ENCODE measurements at regions not wholly inside any gene's neighbourhood (a gene's known extent, or its start where the extent isn't known, plus 50 kb on each side); places are given as distances from the start of the nearest gene placed in this dataset.
"Not testable (repeated sequence)": the region's sequence is repeated elsewhere in the genome, so short reads cannot be mapped to it uniquely, and the experiment has no call there.

GRCh38 chr20:48223715-48224114 is 438.4 kb upstream of the SULF2 start:
- peaks cover 9% of the 10 kb centered on the region for H3K27me3 Mint-ChIP-seq
- no peaks in the 10 kb centered on the region for H3K4me1 Mint-ChIP-seq (ENCODE audit: low read depth)
- intact Hi-C loops (cut with micrococcal nuclease) = no loop called here

GRCh38 chr20:48222595-48223180 is 437.4 kb upstream of the SULF2 start:
- H3K4me1 Mint-ChIP-seq (ENCODE audit: low read depth) = no peaks in the 10 kb centered on the region
- ChIA-PET CTCF (interaction anchor here (0.8 kb wide), 1 partner anchor 398 kb away, joined by 3 read pairs; no protein-coding TSS in a partner anchor), POLR2A (no interaction called here)
- H3K4me3 Mint-ChIP-seq = no peak overlapping the region
- peaks cover 8% of the 10 kb centered on the region for H3K27me3 Mint-ChIP-seq
- H3K27ac Mint-ChIP-seq = no peak overlapping the region
- H3K9me3 Mint-ChIP-seq = no peaks in the 10 kb centered on the region
- intact Hi-C loops (cut with micrococcal nuclease) = no loop called here
- no peak for DNase-seq
- no peaks in the 10 kb centered on the region for H3K36me3 Mint-ChIP-seq

More at GRCh38 chr20:48223715-48224114, 438.4 kb upstream of the SULF2 start:
- Mint-ChIP-seq H3K9me3 (no peaks in the 10 kb centered on the region), H3K36me3 (no peaks in the 10 kb centered on the region), H3K27ac (no peak overlapping the region), H3K4me3 (no peak overlapping the region)
- CTCF ChIA-PET = interaction anchor here (0.8 kb wide), 1 partner anchor 396 kb away, joined by 3 read pairs; no protein-coding TSS in a partner anchor
- POLR2A ChIA-PET = no interaction called here
- no peak for DNase-seq

- intact Hi-C loops (cut with micrococcal nuclease) = no loop called here
- no peaks in the 10 kb centered on the region for H3K36me3 Mint-ChIP-seq
- H3K4me3 Mint-ChIP-seq = no peak overlapping the region
- ChIA-PET POLR2A (no interaction called here), CTCF (no interaction called here)
- H3K27me3 Mint-ChIP-seq = peaks cover 10% of the 10 kb centered on the region
- H3K4me1 Mint-ChIP-seq (ENCODE audit: low read depth) = no peaks in the 10 kb centered on the region
- no peaks in the 10 kb centered on the region for H3K9me3 Mint-ChIP-seq
- no peak for DNase-seq
- no peak overlapping the region for H3K27ac Mint-ChIP-seq
Observed at GRCh38 chr20:48220033-48220633, 434.9 kb upstream of the SULF2 start.

GRCh38 chr20:48219306-48219705 is 434.0 kb upstream of the SULF2 start:
- CTCF ChIA-PET = no interaction called here
- Mint-ChIP-seq H3K9me3 (no peaks in the 10 kb centered on the region), H3K4me1 (ENCODE audit: low read depth) (no peaks in the 10 kb centered on the region), H3K4me3 (no peak overlapping the region), H3K27me3 (peaks cover 12% of the 10 kb centered on the region), H3K36me3 (no peaks in the 10 kb centered on the region), H3K27ac (no peak overlapping the region)
- intact Hi-C loops (cut with micrococcal nuclease) = no loop called here
- POLR2A ChIA-PET = no interaction called here
- no peak for DNase-seq

GRCh38 chr20:48217190-48217589 is 431.9 kb upstream of the SULF2 start:
- H3K4me1 Mint-ChIP-seq (ENCODE audit: low read depth) = no peaks in the 10 kb centered on the region
- ChIA-PET CTCF (no interaction called here), POLR2A (no interaction called here)
- intact Hi-C loops (cut with micrococcal nuclease) = no loop called here
- H3K36me3 Mint-ChIP-seq = no peaks in the 10 kb centered on the region
- no peak overlapping the region for H3K4me3 Mint-ChIP-seq
- peaks cover 10% of the 10 kb centered on the region for H3K27me3 Mint-ChIP-seq
- DNase-seq = no peak
- no peaks in the 10 kb centered on the region for H3K9me3 Mint-ChIP-seq
- no peak overlapping the region for H3K27ac Mint-ChIP-seq

- no peak overlapping the region for H3K4me3 Mint-ChIP-seq
- no peak overlapping the region for H3K27ac Mint-ChIP-seq
- H3K9me3 Mint-ChIP-seq = no peaks in the 10 kb centered on the region
- no peaks in the 10 kb centered on the region for H3K36me3 Mint-ChIP-seq
- intact Hi-C loops (cut with micrococcal nuclease) = no loop called here
- DNase-seq = no peak
- no peaks in the 10 kb centered on the region for H3K4me1 Mint-ChIP-seq (ENCODE audit: low read depth)
- ChIA-PET CTCF (interaction anchor here (1.6 kb wide), 1 partner anchor 405 kb away, joined by 5 read pairs; no protein-coding TSS in a partner anchor), POLR2A (no interaction called here)
- peaks cover 10% of the 10 kb centered on the region for H3K27me3 Mint-ChIP-seq
Observed at GRCh38 chr20:48215536-48215935, 430.3 kb upstream of the SULF2 start.

- Mint-ChIP-seq H3K27ac (no peak overlapping the region), H3K4me3 (no peak overlapping the region), H3K36me3 (no peaks in the 10 kb centered on the region), H3K9me3 (no peaks in the 10 kb centered on the region), H3K27me3 (peaks cover 10% of the 10 kb centered on the region), H3K4me1 (ENCODE audit: low read depth) (no peaks in the 10 kb centered on the region)
- CTCF ChIA-PET = interaction anchor here (1.6 kb wide), 1 partner anchor 406 kb away, joined by 5 read pairs; no protein-coding TSS in a partner anchor
- intact Hi-C loops (cut with micrococcal nuclease) = no loop called here
- DNase-seq = no peak
- POLR2A ChIA-PET = no interaction called here
Observed at GRCh38 chr20:48214601-48215000, 429.3 kb upstream of the SULF2 start.

GRCh38 chr20:48213635-48214034 is 428.4 kb upstream of the SULF2 start:
- H3K36me3 Mint-ChIP-seq; H3K4me3 Mint-ChIP-seq; POLR2A ChIA-PET; H3K27me3 Mint-ChIP-seq; H3K4me1 Mint-ChIP-seq (ENCODE audit: low read depth); CTCF ChIA-PET; H3K9me3 Mint-ChIP-seq; DNase-seq; intact Hi-C loops (cut with micrococcal nuclease); H3K27ac Mint-ChIP-seq: not testable (repeated sequence)

- Mint-ChIP-seq H3K9me3 (no peaks in the 10 kb centered on the region), H3K27ac (no peak overlapping the region), H3K36me3 (no peaks in the 10 kb centered on the region), H3K27me3 (peaks cover 8% of the 10 kb centered on the region), H3K4me3 (no peak overlapping the region), H3K4me1 (ENCODE audit: low read depth) (no peaks in the 10 kb centered on the region)
- intact Hi-C loops (cut with micrococcal nuclease) = no loop called here
- POLR2A ChIA-PET = no interaction called here
- CTCF ChIA-PET = no interaction called here
- no peak for DNase-seq
Observed at GRCh38 chr20:48212806-48213509, 427.7 kb upstream of the SULF2 start.

- Mint-ChIP-seq H3K4me1 (ENCODE audit: low read depth) (no peaks in the 10 kb centered on the region), H3K27me3 (peaks cover 8% of the 10 kb centered on the region), H3K9me3 (no peaks in the 10 kb centered on the region), H3K27ac (no peak overlapping the region), H3K36me3 (no peaks in the 10 kb centered on the region), H3K4me3 (no peak overlapping the region)
- ChIA-PET POLR2A (no interaction called here), CTCF (no interaction called here)
- no peak for DNase-seq
- intact Hi-C loops (cut with micrococcal nuclease) = no loop called here
Observed at GRCh38 chr20:48211847-48212246, 426.6 kb upstream of the SULF2 start.

GRCh38 chr20:48211238-48211637 is 426.0 kb upstream of the SULF2 start:
- intact Hi-C loops (cut with micrococcal nuclease) = no loop called here
- Mint-ChIP-seq H3K4me1 (ENCODE audit: low read depth) (no peaks in the 10 kb centered on the region), H3K36me3 (no peaks in the 10 kb centered on the region), H3K4me3 (no peak overlapping the region), H3K27ac (no peak overlapping the region), H3K27me3 (peaks cover 8% of the 10 kb centered on the region), H3K9me3 (no peaks in the 10 kb centered on the region)
- CTCF ChIA-PET = no interaction called here
- POLR2A ChIA-PET = no interaction called here
- no peak for DNase-seq

- POLR2A ChIA-PET = no interaction called here
Observed at GRCh38 chr20:48210111-48211027, 425.1 kb upstream of the SULF2 start.

More at GRCh38 chr20:48210111-48211027, 425.1 kb upstream of the SULF2 start:
- CTCF ChIA-PET = no interaction called here
- intact Hi-C loops (cut with micrococcal nuclease) = no loop called here
- Mint-ChIP-seq H3K36me3 (no peaks in the 10 kb centered on the region), H3K4me1 (ENCODE audit: low read depth) (no peaks in the 10 kb centered on the region), H3K27ac (no peak overlapping the region), H3K4me3 (no peak overlapping the region), H3K27me3 (peaks cover 6% of the 10 kb centered on the region), H3K9me3 (no peaks in the 10 kb centered on the region)
- no peak for DNase-seq

Measured in activated CD4-positive, alpha-beta memory T cell treated with anti-CD3 and anti-CD28 coated beads for 36 hours (primary cell).